ENCODE measurements at regions not wholly inside any gene's neighbourhood (a gene's known extent, or its start where the extent isn't known, plus 50 kb on each side); places are given as distances from the start of the nearest gene placed in this dataset.
"Not testable (repeated sequence)": the region's sequence is repeated elsewhere in the genome, so short reads cannot be mapped to it uniquely, and the experiment has no call there.

DNA sequence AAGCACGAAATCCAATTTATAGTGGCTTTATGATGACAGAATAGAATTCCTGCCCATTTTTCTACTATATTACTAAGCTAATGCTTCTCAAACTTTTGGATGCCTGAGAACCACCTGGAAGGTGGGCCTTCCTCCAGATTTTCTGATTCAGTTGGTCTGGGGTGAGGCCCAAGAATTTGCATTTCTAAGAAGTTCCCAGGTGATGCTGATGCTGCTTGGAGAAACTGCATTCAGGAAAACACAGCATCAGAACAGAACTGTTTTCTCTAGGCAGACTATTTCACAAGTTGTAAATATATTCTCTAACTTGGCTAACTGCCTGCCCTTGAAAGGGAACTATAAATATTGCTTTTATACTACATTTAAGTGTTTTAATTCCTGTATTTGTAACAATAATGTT is 644.9 kb upstream of the DPPA4 start:
- DNase-seq (ENCODE audit: extremely low read depth, low read depth) = no peak

DNA sequence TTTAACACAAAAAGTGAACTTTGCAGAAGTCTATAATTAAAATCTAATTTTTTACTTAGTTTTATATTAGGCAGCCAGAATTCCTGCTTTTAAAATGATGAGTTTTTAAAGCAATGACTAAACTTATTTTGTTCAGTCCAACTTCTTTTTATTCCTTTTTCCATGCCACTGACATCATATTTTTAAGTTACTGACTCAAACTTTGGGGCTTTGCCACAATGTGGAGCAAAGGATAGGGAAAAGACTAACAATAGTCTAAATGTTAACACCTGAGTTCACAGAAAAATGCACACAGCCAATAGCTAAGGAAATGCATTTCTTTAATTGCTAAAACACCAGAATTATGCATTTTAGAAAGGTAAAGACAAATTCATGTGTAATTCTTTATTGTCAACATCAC is 647.6 kb upstream of the DPPA4 start:
- DNase-seq (ENCODE audit: extremely low read depth, low read depth) = no peak

DNA sequence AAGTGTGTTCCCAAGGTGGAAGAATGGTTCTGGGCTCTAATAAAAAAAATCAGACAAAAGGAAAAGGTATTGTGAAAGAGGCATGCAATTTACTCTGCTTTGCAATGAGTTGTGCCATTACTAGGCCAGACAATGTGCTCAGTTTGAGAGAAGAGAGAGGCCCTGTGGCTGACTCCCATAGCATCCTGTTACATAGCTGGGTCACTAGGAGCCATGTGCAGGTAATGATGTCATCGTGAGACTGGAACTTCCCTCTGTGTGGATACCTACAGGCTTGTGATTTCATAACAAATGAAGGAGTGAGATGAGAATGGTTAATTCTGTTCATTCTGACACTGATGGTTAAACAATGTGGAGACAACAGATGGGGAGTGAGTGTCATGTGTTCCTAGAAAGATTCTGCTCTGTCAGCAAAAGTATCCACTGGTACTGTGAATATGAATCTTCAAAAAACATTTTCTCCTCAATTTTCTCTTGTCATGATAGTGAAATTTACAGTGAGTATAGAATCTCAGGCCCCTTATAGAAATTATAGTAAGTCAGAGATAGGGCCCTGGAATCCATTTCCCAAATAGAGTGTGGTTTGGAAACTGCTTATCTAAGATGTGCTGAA is 648.7 kb upstream of the DPPA4 start:
- no peak for DNase-seq (ENCODE audit: extremely low read depth, low read depth)

DNA sequence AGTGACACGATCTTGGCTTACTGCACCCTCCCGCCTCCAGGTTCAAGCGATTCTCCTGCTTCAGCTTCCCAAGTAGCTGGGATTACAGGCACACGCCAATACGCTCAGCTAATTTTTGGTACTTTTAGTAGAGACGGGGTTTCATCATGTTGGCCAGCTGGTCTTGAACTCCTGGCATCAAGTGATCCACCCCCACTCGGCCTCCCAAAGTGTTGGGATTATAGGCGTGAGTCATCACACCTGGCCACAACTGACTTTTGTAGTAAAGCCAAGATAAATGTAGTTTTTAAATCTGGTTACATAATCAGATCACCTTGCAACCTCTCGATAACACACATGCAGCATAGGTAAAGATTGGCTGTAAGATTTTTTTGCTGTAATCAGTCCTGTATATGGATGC is 657.5 kb upstream of the DPPA4 start:
- no peak for DNase-seq (ENCODE audit: extremely low read depth, low read depth)

DNA sequence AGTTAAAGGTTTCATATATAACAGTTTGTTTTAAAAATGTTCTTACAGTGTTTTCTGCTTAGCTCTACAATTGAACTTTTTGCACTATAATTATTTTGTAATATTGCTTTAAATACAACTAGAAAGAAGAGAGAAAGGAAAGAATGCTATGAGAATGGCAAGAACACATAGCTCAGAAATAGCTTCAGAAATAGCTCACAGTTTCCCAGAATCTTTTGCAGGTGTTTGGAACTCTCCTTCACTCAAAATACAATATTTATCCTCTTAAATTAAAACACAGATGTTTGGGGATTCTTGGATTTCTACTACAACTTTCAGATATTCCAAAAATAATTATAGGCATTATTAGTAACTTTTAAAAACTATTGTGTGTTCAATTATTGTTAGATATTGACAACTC is 658.0 kb upstream of the DPPA4 start:
- DNase-seq (ENCODE audit: extremely low read depth, low read depth) = no peak

DNA sequence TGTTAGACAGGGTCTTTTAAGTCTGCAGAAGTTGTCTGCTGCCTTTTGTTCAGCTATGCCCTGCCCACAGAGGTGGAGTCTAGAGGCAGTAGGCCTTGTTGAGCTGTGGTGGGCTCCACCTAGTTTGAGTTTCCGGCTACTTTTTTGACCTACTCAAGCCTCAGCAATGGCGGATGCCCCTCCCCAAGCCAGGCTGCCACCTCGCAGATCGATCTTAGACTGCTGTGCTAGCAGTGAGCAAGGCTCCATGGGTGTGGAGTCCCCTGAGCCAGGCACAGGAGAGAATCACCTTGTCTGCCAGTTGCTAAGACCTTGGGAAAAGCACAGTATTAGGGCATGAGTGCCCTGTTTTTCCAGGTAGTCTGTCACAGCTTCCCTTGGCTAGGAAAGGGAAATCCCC is 664.6 kb upstream of the DPPA4 start:
- not testable (repeated sequence) for DNase-seq (ENCODE audit: extremely low read depth, low read depth)

DNA sequence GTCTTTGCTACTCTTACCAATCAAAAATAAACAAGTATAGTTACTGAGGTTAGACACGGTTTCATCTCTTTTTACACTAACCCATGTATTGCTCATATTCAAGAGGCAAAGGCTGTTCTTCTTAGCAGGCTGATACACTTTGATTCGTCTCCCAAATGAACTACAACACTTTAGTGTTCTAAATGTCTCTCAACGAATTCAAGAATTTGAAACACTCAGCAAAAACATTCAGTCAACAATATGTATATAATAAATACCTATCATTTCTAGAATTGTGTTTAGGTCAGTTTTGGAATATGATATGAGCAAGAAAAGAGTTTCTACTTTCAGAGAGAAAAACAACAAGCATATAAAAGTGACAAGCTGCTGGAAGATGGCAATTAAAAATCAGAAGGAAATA is 669.6 kb upstream of the DPPA4 start:
- DNase-seq (ENCODE audit: extremely low read depth, low read depth) = no peak

DNA sequence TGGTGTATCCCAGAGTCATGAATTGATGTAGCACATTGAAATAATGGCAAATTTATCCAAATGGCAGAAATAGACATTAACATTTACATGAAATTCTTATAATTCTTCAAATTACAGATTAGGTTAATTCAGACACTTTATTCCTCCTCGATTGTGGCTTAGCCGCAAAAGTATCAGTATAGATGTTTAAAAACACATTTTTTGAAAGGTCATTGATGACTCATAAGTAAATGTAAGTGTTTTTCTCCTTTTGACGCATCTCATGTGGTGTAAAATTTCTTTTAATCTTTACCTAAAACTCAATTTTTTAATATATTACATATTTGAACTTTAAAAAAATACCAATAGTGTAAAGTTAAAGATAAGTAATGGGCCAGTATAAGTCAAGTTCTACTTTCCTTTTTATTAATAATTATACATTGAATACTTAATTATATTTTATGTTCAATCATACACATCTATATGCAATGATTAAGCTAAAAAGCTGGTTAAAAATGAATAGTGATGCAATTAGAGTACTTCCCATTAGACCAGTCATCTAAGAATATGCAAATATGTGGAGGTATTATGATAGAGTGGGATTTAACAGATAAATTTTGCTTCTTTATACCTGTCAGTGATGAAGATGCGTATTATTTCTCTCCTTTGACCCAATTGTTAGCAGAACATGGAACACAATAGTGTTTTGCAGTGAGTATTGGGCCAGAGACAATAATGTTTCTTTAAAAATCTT is 678.1 kb upstream of the DPPA4 start:
- no peak for DNase-seq (ENCODE audit: extremely low read depth, low read depth)

DNA sequence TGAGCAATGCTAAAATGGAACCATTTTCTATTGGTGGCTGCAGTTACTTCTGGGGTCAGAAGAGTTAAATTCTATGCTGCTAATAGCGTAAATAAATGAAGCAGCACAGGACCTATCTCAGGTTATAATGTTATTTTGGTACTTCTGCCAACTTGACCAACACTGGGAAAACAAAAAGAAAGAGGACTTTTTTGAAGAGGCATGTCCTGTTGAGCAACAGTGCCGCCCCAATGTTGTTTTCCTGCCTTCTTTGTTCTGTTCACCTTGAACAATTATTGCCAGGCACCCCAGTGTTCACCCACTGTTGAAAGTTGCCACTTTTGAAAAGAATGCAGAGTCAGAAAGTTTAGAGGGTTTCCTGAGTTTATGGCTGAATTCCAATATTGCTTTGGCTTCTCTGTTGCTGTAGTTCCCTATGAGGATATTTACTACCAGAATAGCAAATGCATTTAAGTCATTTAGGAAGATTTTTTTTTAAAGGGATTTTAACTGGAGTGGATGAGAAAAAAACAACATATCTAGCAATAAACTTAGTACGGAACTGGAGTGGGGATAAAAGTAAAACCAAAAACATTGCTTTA is 679.0 kb upstream of the DPPA4 start:
- no peak for DNase-seq (ENCODE audit: extremely low read depth, low read depth)

DNA sequence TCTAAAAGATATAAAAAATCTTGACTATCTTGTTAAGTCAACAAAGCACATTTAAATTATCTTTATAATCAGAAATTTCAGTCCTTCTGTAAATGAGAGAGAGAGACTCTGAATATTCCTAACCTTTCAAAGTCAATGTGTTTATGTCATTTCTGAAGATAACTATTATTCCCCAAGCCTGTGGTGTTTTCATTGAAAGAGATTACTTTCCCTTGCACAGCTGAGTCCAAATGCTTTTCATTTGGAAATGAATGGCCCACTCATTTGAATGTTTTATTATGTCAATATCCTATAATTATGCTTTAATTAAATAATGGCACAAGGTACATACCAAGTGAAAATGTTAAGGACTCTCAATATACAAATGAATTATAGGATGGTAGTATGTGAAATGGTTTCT is 680.0 kb upstream of the DPPA4 start:
- no peak for DNase-seq (ENCODE audit: extremely low read depth, low read depth)

DNA sequence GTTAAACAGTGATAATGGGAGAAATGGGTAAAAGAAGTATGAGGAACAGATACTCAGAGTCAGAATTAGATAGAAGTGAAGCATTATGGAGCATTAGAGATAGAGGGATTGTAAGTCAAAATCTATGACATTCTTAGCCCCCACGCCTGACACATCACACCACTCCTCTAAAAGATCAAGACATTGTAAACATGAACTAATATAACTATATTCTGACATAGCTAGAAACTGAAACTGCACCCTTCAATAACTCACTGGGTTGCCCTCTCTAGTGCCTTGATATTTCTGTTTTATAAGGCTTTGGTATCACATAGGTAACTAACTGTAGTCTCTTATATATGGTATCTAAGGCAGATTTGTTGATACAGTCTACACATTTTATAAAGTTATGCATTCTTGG is 684.3 kb upstream of the DPPA4 start:
- DNase-seq (ENCODE audit: extremely low read depth, low read depth) = no peak

DNA sequence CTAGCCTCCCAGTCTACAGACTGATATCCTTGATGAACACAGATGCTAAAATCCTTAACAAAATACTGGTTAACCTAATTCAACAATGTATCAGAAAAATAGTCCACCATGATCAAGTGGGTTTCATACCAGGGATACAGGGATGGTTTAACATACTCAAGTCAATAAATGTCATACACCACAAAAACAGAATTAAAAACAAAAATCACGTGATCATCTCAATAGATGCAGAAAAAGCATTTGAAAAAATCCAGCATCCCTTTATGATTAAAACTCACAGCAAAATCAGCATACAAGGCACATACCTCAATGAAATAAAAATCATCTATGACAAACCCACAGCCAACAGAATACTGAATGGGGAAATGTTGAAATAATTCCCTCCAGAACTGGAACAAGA is 685.7 kb upstream of the DPPA4 start:
- DNase-seq (ENCODE audit: extremely low read depth, low read depth) = not testable (repeated sequence)

DNA sequence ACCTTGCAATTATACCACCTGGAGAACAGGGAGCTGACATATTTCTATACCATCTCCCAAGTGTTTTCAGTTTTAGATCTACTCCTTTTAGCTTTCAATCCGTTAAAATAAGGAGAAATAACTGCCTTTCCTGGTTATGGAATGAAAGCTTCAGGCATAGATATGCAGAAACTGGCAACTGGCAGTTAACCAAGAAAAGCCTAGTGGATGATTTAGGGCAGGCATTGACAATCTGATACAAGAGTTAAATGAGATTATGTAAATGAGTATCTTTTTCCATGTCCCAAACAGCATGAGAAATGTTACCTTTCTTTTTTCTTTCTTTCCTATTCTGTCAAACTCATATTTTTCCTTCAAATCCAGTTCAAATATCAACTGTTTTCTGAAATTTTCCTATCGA is 689.1 kb upstream of the DPPA4 start:
- DNase-seq (ENCODE audit: extremely low read depth, low read depth) = no peak

DNA sequence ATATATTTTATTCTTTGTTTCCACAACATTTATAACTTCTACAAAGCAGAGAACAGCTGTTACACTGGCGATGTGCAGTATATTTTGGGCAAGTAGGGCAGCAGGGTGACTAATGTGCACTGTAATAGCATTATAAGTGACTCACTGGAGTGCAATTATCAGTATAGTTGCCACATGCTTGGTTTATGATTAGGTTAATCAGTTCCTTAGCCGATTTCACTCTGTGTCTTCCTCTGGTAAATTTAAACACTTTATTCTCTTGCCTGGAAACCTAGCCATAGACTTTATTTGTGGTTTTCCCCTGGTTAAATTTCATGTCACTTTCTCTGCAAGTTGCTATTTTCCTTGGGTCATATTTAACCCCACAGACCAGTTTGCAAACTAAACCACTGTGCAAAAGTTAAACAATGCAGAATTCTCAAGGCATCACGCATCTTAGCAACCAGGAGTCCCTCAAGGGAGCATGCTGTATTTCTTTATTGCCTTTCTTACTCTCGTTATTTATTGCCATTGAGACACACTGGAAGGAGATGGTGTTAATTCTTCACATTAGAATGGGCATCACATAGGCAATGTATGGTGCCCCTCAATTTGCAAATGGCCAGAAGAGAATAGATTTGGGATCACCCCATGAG is 690.2 kb upstream of the DPPA4 start:
- DNase-seq (ENCODE audit: extremely low read depth, low read depth) = no peak

DNA sequence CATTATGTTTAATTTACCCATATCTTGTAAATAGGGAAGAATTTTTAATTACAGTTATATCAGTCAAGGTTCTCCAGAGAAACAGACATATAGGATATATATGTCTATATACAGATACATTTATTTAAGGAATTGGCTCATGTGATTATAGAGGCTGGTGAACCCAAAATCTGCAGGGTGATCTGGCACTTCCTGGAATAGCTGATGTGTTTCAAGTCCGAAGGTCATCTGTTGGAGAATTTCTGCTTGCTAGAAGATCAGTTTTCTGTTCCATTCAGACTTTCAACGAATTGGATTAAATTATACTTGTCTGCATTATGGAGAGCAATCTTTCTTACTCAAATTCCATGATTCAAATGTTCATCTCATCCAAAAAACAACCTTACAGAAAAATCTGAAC is 694.6 kb upstream of the DPPA4 start:
- no peak for DNase-seq (ENCODE audit: extremely low read depth, low read depth)

DNA sequence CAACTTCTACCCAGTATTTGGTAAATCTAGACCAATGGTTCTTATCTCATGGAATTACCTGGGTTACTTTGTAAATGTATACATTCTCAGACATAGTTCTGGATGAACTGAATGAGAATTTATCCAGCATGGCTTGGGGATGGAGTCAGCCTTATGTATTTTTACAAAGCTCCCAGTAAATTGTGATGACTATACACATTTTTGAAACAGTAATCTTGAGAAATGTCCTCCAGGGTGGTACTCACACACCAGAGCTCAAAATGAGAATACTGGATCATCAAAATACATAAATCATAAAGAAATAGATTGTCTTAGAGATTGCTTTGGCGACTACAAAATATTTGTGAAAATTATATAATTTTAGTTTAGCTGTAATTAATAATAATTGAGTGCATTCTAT is 722.1 kb upstream of the DPPA4 start:
- DNase-seq (ENCODE audit: extremely low read depth, low read depth) = no peak

DNA sequence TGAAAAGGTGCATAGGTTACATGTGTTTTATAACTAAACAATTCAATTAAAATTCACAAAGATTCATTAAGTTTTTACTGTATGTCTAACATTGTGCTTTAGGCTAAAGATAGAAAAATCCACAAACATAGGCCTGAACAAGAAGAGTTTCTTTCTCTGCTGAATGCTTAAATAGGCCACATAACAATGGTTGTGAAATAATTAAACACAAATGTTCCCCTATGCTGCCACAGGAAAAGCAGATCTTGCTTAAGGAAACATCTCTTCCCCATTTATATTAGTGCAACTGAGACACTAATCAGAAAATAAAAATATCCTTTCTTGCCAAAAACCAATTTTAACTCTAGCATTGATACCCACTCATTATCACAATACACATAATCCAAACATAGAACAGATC is 725.4 kb upstream of the DPPA4 start:
- DNase-seq (ENCODE audit: extremely low read depth, low read depth) = no peak

DNA sequence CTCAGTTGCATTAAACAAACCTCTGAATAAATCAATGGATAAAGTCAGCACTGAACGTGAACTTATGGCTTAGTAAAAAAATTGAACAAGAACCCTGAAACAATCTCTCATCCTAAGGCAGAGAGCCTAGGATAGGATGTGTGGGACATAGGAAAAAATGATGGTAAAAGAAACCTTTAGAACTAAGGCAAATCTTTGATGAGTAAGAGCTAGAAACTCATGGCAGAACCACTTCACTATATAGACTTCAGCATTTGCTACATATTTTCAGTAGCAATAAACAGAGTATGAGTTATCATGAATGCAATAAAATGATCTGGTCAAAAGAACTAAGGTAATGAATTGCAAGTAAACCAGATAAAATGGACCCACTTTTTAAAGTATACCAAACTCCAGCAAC is 725.8 kb upstream of the DPPA4 start:
- DNase-seq (ENCODE audit: extremely low read depth, low read depth) = no peak

DNA sequence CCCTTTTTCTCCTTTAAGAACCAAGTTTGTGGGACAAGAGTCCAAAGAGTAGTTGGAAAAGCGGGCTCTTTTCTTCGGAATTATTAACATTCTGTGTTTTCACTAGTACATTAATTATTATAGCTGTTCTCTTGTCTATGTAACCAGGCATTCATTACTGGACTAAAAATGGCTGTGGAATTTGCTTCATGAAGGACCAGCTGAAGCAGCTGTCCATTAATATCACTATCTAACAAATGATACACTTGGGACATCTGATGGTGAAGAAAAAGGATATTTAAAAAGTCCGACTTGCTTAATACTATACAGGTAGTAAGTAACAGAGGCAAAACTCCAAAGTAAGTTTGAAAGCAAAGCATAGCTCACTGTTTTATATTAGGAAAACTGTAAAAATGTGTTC is 728.9 kb upstream of the DPPA4 start:
- DNase-seq (ENCODE audit: extremely low read depth, low read depth) = no peak

DNA sequence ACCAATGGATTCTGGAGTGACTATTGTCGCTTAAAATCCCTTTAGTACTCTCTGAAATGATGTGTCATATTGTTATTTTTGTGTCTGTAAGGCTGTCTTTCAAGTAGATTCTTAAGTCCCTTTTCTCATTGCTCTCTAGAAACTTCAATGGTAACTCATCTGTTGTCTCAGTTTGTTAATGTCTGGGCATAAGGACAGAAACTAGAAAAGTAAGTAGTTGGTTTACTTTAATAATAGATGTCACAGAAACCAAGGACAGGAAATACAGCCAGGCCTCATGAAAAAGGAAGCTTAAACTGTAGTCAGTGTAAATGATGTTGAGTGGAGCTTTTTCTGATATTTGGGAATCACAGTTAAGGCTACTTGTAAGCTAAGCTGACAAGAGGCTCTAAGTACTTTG is 730.2 kb upstream of the DPPA4 start:
- DNase-seq (ENCODE audit: extremely low read depth, low read depth) = no peak

DNA sequence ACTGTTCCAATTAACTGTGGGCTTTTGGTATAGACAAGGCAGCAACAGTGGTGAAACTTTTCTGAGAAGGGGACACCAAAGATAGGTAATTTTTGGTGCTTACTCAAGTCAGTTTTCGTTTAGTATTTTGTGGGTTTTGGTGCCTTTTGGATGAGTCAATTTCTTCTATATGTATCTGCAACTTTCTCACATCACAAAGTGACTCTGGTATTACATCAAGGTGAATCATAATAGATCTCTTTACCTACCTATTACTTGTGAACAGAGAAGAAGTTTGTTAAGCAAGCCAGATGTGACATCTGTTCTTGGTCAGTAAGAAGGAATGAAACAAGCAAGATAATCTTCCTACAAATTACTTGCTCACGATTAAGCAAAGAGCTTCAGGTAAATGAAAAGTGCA is 732.4 kb upstream of the DPPA4 start:
- no peak for DNase-seq (ENCODE audit: extremely low read depth, low read depth)
